ENCODE measurements at regions not wholly inside any gene's neighbourhood (a gene's known extent, or its start where the extent isn't known, plus 50 kb on each side); places are given as distances from the start of the nearest gene placed in this dataset.

DNA sequence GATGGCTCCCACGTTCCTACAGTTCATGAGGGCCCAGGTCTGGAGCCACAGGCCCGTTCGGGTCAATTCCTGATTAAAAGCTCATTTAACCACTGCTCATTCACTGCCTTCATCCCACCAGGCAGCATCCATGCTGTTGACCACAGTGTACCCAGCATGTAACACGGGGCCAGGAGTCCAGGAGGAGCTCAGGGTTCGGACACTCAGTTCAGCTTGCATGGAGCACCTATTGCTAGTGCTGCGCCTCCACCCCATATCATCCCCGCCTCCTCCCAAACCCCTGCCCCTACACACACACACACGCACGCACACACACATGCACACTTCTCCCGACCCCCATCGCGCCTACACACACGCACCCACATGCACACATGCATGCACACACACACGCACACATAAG, 72.9 kb upstream of the SNTG2 start:
- H3K79me2 ChIP-seq = no peaks in the 10 kb centered on the region
- H3K9me2 ChIP-seq (replicated peaks; ENCODE audit: insufficient read depth) = no peaks in the 10 kb centered on the region
- DNase-seq (ENCODE audit: low spot score) = no peak
- no peak overlapping the region for H2AFZ ChIP-seq
- WGBS (ENCODE audit: low lambda C conversion rate, missing lambda C conversion rate) = 93% methylated on average over 11 of the region's 14 CpGs
- H3K36me3 ChIP-seq (replicated peaks; ENCODE audit: insufficient read depth, low read depth) = no peaks in the 10 kb centered on the region
- no peak overlapping the region for H3K27ac ChIP-seq
- no peaks in the 10 kb centered on the region for H3K9me3 ChIP-seq (ENCODE audit: low read depth)
- TF ChIP-seq, protein P1, sequence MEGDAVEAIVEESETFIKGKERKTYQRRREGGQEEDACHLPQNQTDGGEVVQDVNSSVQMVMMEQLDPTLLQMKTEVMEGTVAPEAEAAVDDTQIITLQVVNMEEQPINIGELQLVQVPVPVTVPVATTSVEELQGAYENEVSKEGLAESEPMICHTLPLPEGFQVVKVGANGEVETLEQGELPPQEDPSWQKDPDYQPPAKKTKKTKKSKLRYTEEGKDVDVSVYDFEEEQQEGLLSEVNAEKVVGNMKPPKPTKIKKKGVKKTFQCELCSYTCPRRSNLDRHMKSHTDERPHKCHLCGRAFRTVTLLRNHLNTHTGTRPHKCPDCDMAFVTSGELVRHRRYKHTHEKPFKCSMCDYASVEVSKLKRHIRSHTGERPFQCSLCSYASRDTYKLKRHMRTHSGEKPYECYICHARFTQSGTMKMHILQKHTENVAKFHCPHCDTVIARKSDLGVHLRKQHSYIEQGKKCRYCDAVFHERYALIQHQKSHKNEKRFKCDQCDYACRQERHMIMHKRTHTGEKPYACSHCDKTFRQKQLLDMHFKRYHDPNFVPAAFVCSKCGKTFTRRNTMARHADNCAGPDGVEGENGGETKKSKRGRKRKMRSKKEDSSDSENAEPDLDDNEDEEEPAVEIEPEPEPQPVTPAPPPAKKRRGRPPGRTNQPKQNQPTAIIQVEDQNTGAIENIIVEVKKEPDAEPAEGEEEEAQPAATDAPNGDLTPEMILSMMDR (IDR thresholded peaks at IDR 0.05; ENCODE audit: poor library complexity) = no peak
- TF ChIP-seq EZH2phosphoT487 (IDR thresholded peaks at IDR 0.05; ENCODE audit: low read depth, severe bottlenecking, unreplicated experiment) (no peak), EZH2 (IDR thresholded peaks at IDR 0.05; ENCODE audit: borderline replicate concordance) (no peak)
- no peak overlapping the region for H3K4me3 ChIP-seq
- H4K20me1 ChIP-seq (ENCODE audit: insufficient read depth, poor library complexity, severe bottlenecking) = no peaks in the 10 kb centered on the region
- no peak overlapping the region for H3K4me2 ChIP-seq
- H3K27me3 ChIP-seq = peaks cover 9% of the 10 kb centered on the region
- no peaks in the 10 kb centered on the region for H3K4me1 ChIP-seq (ENCODE audit: insufficient read depth)

DNA sequence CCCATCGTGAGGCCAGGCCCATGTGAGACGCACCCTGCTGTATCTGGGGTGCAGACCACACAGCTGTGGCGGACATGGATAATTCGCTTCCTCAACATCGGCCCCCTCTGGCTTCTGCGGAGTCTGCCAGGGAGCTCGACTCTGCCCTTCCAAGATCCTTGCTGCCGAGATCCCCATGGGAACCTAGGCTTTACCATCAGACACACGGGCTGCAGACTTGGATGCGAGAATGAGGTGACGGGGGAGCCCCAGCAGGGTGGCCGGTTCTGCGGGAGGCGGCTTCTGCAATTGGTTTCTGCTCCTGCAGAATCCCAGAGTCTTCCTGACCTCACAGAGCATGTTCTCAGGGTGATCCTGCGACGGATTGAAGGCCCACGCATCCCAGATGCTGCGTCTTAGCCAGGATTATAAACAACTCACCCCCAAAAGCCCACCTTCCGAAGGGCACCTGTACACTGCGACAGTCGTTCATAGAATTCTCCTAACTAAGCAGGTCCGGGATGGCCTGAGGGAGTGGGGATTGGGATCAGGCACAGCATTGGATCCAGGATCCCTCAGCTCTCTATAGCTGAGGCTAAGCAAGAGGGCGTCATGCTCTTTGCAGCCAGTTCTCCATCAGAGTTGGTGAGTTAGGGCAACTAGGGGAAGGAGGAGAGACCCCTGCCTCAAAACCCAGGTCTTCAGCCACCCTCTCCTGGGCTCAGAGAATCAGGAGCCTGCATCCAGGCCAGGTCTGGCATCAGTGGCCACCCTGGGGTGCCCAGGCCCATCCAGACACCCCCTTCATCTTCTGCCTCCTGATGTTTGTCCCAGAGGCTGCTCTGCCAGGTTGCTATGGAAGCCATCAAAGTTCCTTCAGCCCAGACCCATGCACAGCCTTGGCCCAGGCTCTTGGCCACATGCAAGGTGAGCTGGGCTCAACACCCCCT, 74.7 kb upstream of the SNTG2 start:
- Histone ChIP-seq H3K79me2 (no peaks in the 10 kb centered on the region), H3K27me3 (no peaks in the 10 kb centered on the region), H3K4me2 (no peak overlapping the region), H3K9me2 (replicated peaks; ENCODE audit: insufficient read depth) (no peaks in the 10 kb centered on the region), H4K20me1 (ENCODE audit: insufficient read depth, poor library complexity, severe bottlenecking) (no peaks in the 10 kb centered on the region), H2AFZ (no peak overlapping the region), H3K27ac (no peak overlapping the region), H3K36me3 (replicated peaks; ENCODE audit: insufficient read depth, low read depth) (no peaks in the 10 kb centered on the region), H3K9me3 (ENCODE audit: low read depth) (no peaks in the 10 kb centered on the region), H3K4me1 (ENCODE audit: insufficient read depth) (no peaks in the 10 kb centered on the region), H3K4me3 (no peak overlapping the region)
- TF ChIP-seq EZH2 (IDR thresholded peaks at IDR 0.05; ENCODE audit: borderline replicate concordance) (no peak), EZH2phosphoT487 (IDR thresholded peaks at IDR 0.05; ENCODE audit: low read depth, severe bottlenecking, unreplicated experiment) (no peak)
- TF ChIP-seq, protein P1 (IDR thresholded peaks at IDR 0.05; ENCODE audit: poor library complexity) = no peak
- 88% methylated on average over 23 of the region's 23 CpGs for WGBS (ENCODE audit: low lambda C conversion rate, missing lambda C conversion rate)
- DNase-seq (ENCODE audit: low spot score) = no peak

DNA sequence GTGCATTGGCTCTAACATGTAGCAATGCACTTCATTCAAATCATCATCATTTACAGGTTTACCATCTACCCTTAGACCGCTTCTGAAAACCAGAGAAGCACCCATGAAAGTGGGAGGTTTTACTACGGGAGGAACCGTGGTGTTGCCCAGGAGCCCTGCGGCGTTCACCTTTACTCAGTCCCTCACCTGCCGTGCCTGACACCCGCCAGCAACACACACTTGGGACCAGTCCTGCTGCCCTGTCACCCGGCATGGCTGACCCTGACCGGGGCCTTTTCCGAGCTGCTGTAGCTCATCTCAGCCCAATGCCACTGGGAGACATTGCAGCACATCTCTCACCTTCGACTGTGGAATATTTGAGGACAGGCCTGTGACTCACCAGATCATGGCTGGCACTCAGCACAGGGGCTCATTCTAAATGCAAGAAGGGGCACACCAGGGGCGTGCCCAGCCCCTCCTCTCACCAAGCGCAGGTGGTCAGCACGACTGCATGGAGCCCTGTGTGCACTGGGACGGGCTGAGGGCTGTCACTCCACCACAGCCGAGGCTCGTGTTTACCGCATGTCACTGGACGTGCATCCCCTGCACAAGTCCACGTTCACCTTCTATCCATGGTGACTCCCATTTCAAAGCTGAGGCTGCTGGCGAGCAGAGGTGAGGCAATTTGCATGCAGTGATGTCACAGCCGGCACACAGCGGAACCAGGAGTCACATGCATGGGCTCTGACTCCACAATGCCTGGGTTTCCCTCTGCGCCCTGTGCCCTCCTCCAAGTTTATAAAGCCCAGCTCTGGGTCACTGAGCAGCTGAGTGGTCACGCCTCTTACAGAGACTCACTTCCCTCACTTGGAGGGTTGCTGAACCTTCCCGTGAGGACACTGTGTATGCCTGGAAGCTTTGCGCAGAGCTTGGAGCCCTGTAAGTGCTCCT, 76.7 kb upstream of the SNTG2 start:
- Histone ChIP-seq H2AFZ (no peak overlapping the region), H3K4me2 (no peak overlapping the region), H3K36me3 (replicated peaks; ENCODE audit: insufficient read depth, low read depth) (no peaks in the 10 kb centered on the region), H3K27ac (no peak overlapping the region), H4K20me1 (ENCODE audit: insufficient read depth, poor library complexity, severe bottlenecking) (no peaks in the 10 kb centered on the region), H3K79me2 (no peaks in the 10 kb centered on the region), H3K4me1 (ENCODE audit: insufficient read depth) (no peaks in the 10 kb centered on the region), H3K9me3 (ENCODE audit: low read depth) (no peaks in the 10 kb centered on the region), H3K27me3 (no peaks in the 10 kb centered on the region), H3K4me3 (no peak overlapping the region), H3K9me2 (replicated peaks; ENCODE audit: insufficient read depth) (no peaks in the 10 kb centered on the region)
- DNase-seq (ENCODE audit: low spot score) = no peak
- 91% methylated on average over 27 of the region's 27 CpGs for WGBS (ENCODE audit: low lambda C conversion rate, missing lambda C conversion rate)
- TF ChIP-seq EZH2 (IDR thresholded peaks at IDR 0.05; ENCODE audit: borderline replicate concordance) = no peak
- no peak for TF ChIP-seq EZH2phosphoT487 (IDR thresholded peaks at IDR 0.05; ENCODE audit: low read depth, severe bottlenecking, unreplicated experiment)
- TF ChIP-seq, protein P1 (IDR thresholded peaks at IDR 0.05; ENCODE audit: poor library complexity) = no peak

Data from hepatocyte (in vitro differentiated cells).